ENCODE measurements at regions not wholly inside any gene's neighbourhood (a gene's known extent, or its start where the extent isn't known, plus 50 kb on each side); places are given as distances from the start of the nearest gene placed in this dataset.

DNA sequence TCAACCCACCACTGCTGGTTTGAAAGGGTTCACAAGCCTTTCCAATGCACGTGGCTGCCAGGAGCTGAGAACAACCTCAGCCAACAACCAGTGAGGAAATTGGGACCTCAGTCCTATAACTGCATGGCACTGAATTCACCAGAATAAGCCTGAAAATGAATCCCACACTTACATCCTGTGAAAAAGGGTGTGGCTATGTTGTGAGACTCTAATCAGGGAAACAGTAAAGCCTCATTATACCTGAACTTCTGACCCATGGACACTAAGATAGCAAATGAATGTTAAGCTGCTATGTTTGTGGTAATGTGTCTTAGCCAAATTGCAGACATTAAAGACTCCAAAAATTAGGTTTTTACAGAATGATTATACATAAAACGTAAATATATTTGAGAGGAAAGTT, 515.8 kb downstream of the IRS1 start:
- TF ChIP-seq, protein P1, sequence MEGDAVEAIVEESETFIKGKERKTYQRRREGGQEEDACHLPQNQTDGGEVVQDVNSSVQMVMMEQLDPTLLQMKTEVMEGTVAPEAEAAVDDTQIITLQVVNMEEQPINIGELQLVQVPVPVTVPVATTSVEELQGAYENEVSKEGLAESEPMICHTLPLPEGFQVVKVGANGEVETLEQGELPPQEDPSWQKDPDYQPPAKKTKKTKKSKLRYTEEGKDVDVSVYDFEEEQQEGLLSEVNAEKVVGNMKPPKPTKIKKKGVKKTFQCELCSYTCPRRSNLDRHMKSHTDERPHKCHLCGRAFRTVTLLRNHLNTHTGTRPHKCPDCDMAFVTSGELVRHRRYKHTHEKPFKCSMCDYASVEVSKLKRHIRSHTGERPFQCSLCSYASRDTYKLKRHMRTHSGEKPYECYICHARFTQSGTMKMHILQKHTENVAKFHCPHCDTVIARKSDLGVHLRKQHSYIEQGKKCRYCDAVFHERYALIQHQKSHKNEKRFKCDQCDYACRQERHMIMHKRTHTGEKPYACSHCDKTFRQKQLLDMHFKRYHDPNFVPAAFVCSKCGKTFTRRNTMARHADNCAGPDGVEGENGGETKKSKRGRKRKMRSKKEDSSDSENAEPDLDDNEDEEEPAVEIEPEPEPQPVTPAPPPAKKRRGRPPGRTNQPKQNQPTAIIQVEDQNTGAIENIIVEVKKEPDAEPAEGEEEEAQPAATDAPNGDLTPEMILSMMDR (IDR thresholded peaks at IDR 0.05; ENCODE audit: poor library complexity): no peak
- TF ChIP-seq EZH2phosphoT487 (IDR thresholded peaks at IDR 0.05; ENCODE audit: low read depth, severe bottlenecking, unreplicated experiment) (no peak), EZH2 (IDR thresholded peaks at IDR 0.05; ENCODE audit: borderline replicate concordance) (no peak)

Measured in hepatocyte (in vitro differentiated cells).